GM18502 (cell line): ENCODE measurements at regions not wholly inside any gene's neighbourhood (a gene's known extent, or its start where the extent isn't known, plus 50 kb on each side); places are given as distances from the start of the nearest gene placed in this dataset.

Source experiments
- ATAC-seq: cut with Tn5 transposase; IDR thresholded peaks from one replicate; pipeline ENCODE4 v1.9.1; 2021; ENCODE audit warnings: mild to moderate bottlenecking; ENCODE audit not compliant: unreplicated experiment, poor library complexity

DNA sequence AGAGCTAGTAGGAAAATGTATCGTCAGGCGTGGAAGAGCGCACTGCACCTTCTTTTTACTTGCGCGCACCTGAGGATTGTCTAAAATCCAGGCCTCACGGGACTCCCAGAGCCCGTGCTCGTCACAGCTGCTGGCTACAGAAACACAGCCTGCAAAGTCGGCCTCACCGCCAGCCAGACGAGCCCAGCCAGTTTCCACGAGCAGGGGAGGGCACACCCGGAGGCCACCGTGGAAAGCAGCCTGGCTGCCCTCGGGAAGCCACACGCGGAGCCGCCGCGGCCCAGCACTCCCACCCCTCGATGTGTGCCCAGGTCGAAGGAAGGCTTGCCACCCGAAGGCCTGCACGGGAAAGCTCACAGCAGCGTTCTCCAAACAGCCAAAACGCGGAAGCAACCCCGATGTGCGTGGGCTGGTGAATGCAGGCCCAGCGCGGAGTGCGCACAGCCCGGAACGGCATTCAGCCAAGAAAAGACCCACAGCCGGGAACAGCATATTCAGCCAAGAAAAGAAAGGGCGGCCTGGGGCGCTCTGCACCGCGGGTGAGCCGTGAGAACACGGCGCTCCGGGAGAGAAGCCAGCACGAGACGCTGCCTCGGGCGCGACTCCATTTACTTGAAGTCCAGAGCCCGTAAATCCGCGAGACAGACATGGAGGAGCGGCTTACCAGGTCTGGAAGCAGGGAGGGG, 53.9 kb upstream of the SALL3 start:
- no peak for ATAC-seq

DNA sequence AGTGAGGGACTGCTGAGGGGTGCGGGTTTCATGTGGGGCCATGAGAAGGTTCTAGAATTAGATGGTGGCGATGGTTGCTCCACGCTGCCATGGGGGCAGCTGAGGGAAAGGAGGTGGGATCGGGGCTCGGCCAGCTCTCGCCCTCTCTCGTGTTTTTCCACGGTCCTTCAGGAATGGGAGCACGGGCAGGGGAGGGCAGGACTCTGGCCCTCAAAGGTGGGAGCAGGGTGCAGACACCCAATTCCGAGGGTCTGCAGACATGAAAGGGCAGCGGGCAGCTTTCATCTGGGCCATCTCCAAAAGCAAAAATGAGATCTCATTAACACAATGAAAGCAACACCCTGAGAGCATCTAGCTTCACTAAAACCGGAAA, 53.4 kb upstream of the SALL3 start:
- ATAC-seq: no peak

DNA sequence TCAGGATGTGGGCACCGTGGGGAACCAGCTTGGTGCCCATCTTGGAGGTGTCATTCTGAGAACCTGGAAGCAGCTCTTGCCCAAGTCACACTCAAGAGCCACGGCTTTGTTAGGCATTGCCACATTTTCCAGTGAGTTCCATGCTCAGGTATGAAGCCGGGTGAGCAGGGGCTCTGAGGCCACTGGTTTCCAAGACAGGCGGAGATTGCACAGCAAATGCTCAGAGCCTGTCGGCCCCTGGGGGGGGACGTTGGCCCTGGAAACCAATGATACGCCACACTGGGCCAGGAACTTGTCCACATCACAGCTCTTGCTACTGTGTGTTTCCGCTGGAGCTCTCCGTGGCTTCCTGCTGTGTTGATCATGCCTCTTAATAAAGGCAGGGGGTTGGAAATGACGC, 52.5 kb upstream of the SALL3 start:
- ATAC-seq: no peak

DNA sequence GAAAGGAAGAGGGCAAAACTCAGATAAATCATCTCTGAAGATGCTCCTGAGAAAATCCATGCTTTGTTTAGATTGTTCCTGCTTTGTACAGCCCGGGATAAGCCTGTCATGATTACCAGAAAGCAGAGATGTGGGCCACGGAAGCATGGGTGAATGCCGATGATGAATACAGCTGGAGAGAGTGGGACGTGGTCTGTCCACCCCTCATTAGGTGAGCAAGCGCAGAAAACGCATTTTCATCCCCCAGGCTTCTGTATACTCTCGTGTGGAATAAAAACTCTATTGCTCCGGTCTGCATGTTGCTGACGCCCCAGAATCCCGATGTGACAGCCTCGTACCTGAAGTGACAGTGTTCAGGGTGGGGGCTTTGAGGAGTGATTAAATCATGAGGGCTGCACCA, 52.0 kb upstream of the SALL3 start:
- ATAC-seq: no peak

DNA sequence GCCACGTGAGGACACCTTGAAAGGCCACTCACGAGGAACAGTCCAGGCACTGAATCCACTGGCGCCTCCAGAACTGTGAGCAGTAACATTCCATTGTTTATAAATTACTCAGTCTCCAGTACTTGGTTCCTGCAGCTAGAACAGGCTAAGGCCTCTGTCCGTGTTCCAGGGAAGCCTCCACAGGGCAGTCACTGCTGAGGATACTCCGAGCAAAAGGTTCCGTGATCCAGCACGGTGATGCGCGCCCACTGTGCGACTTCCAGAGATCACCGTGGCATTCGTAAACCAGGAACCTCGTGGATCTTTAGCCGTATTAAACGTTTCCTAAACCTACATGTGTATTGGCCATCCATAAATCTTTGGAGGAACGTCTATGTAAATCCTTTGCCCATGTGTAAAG, 51.5 kb upstream of the SALL3 start:
- ATAC-seq: no peak

DNA sequence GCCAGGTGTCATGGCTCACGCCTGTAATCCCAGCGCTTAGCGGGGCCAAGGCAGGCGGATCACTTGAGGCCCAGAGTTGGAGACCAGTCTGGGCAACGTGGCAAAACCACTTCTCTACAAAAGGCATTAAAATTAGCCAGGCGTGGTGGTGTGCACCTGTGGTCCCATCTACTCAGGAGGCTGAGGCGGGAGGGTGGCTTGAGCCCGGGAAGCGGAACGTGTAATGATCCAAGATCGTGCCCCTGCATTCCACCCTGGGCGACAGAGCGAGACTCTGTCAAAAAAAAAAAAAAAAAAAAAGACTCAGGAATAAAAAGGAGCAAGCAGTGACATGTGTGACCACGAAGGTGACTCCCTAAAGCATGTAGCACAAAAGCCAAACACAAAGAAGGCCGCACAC, 50.1 kb upstream of the SALL3 start:
- ATAC-seq: no peak
